Esophagus muscularis mucosa (tissue), 4 donors: ENCODE measurements at regions not wholly inside any gene's neighbourhood (a gene's known extent, or its start where the extent isn't known, plus 50 kb on each side); places are given as distances from the start of the nearest gene placed in this dataset.
"Not testable (repeated sequence)": the region's sequence is repeated elsewhere in the genome, so short reads cannot be mapped to it uniquely, and the experiment has no call there.

Experiments
- DNase-seq: peaks from one replicate; pipeline ENCODE4 v3.0.0-alpha.2; 2017; ENCODE audit errors: extremely low spot score
- H3K27ac ChIP-seq, 4 donors: fragments of 200-600 bp; sonication (generic); replicated peaks in 1 of 4; 1 replicate in 3 of 4; 2 replicates in 1 of 4; pipeline ENCODE4 v1.5.1; 2016 to 2019; ENCODE audit warnings: mild to moderate bottlenecking in 1 of 4
- H3K27me3 ChIP-seq, 4 donors: fragments of 200-600 bp; sonication (generic); one replicate each; pipeline versions ENCODE4 v1.5.1 to v1.6.0; 2016 to 2019
- H3K36me3 ChIP-seq, 4 donors: fragments of 200-600 bp; sonication (generic); one replicate each; pipeline ENCODE4 v1.5.1; 2016 to 2019
- H3K4me1 ChIP-seq, 4 donors: fragments of 200-600 bp; sonication (generic); one replicate each; pipeline ENCODE4 v1.5.1; 2016 to 2019
- H3K4me3 ChIP-seq, 4 donors: fragments of 200-600 bp; sonication (generic); 1 replicate in 2 of 4; 2 replicates in 2 of 4; pipeline ENCODE4 v1.5.1; 2016 to 2019; ENCODE audit warnings: mild to moderate bottlenecking in 4 of 4, moderate library complexity in 1 of 4
- H3K9me3 ChIP-seq, 4 donors: fragments of 200-600 bp; sonication (generic); 1 replicate in 3 of 4; 2 replicates in 1 of 4; pipeline ENCODE4 v1.5.1; 2016 to 2019
- EP300 ChIP-seq: sonication (generic); formaldehyde crosslinking; IDR thresholded peaks from one replicate; pipeline ENCODE4 v1.6.1; 2017; ENCODE audit warnings: antibody characterized with exemption
- POLR2A ChIP-seq: fragments of 450-650 bp; IDR thresholded peaks from one replicate; pipeline ENCODE4 v1.6.1; 2017; ENCODE audit warnings: antibody characterized with exemption, moderate library complexity, mild to moderate bottlenecking, low read depth
- POLR2AphosphoS5 ChIP-seq, 2 donors: sonication (generic); formaldehyde crosslinking; IDR thresholded peaks; one replicate each; pipeline ENCODE4 v1.6.1; 2017; ENCODE audit warnings: antibody characterized with exemption in 2 of 2
- WGBS: methylation state at CpG from one replicate; pipeline ENCODE4 v1.1.5; 2018; 5-methylcytosine and 5-hydroxymethylcytosine counted together
- intact Hi-C: fragments of 100-400 bp; cut with DNase I; formaldehyde crosslinking; loops from one replicate; pipeline ENCODE4 v1.15.1; 2023
- TF ChIP-seq, protein P1 (sequence below), 3 experiments: fragments of 200-600 bp in 2 of 3; fragments of 450-650 bp in 1 of 3; sonication (generic) in 2 of 3; IDR thresholded peaks; one replicate each; pipeline ENCODE4 v1.5.1; 2017 to 2019; ENCODE audit warnings: antibody characterized with exemption in 3 of 3, mild to moderate bottlenecking in 2 of 3, moderate library complexity in 1 of 3

DNA sequence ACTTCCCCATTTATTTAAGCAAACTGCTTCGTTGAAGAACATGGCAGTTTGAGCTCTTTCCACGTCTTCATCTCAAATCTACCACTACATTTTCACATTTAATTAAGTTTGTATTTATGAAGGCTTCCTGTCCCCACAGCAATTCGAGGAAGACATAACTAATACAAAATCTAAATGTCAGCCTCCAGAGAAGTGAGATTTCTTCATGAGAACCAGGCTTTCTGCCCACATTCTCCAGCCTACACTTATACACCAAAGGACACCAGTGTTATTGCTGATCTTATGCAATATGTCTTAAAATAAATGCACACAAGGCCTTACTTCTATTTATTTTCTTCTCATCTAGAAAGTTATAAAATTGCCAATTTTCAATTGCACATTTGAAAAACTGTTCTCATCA is 1209.3 kb upstream of the FAM98A start:
- DNase-seq = no peak
- Histone ChIP-seq H3K36me3 (no peaks in the 10 kb centered on the region), H3K4me3 (no peak overlapping the region), H3K4me1 (no peaks in the 10 kb centered on the region), H3K27me3 (no peaks in the 10 kb centered on the region), H3K9me3 (no peaks in the 10 kb centered on the region), H3K27ac (no peak overlapping the region)
- TF ChIP-seq, protein P1, sequence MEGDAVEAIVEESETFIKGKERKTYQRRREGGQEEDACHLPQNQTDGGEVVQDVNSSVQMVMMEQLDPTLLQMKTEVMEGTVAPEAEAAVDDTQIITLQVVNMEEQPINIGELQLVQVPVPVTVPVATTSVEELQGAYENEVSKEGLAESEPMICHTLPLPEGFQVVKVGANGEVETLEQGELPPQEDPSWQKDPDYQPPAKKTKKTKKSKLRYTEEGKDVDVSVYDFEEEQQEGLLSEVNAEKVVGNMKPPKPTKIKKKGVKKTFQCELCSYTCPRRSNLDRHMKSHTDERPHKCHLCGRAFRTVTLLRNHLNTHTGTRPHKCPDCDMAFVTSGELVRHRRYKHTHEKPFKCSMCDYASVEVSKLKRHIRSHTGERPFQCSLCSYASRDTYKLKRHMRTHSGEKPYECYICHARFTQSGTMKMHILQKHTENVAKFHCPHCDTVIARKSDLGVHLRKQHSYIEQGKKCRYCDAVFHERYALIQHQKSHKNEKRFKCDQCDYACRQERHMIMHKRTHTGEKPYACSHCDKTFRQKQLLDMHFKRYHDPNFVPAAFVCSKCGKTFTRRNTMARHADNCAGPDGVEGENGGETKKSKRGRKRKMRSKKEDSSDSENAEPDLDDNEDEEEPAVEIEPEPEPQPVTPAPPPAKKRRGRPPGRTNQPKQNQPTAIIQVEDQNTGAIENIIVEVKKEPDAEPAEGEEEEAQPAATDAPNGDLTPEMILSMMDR (IDR thresholded peaks at IDR 0.05) = no peak
- TF ChIP-seq POLR2A (no peak), POLR2AphosphoS5 (IDR thresholded peaks at IDR 0.05) (no peak), EP300 (no peak)
- 62% methylated on average over 3 of the region's 3 CpGs for WGBS
- intact Hi-C loops = no loop called here

DNA sequence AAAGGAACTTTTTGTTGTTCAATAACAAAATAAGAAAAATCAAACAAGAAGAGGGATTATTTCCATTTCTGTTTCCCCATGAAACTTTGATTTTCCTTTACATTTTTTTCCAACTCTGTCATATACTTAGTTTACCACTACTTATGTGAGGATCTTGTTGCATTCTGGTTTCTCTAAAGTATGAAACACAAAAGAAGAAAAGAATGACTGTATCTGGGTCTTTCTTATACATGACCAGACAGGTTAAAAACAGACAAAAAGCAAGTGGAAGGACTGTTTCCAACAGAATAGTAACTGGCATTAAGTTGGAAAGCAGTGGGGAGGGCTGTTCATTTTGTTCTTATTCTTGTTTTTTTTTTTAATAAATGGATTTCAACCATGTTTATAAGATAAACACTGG is 1207.8 kb upstream of the FAM98A start:
- Histone ChIP-seq H3K36me3 (no peaks in the 10 kb centered on the region), H3K27ac (no peak overlapping the region), H3K4me3 (no peak overlapping the region), H3K4me1 (no peaks in the 10 kb centered on the region), H3K9me3 (no peaks in the 10 kb centered on the region), H3K27me3 (no peaks in the 10 kb centered on the region)
- TF ChIP-seq POLR2AphosphoS5 (IDR thresholded peaks at IDR 0.05) (no peak), EP300 (no peak), POLR2A (no peak)
- TF ChIP-seq, protein P1 (IDR thresholded peaks at IDR 0.05) = no peak
- intact Hi-C loops = no loop called here
- no peak for DNase-seq

DNA sequence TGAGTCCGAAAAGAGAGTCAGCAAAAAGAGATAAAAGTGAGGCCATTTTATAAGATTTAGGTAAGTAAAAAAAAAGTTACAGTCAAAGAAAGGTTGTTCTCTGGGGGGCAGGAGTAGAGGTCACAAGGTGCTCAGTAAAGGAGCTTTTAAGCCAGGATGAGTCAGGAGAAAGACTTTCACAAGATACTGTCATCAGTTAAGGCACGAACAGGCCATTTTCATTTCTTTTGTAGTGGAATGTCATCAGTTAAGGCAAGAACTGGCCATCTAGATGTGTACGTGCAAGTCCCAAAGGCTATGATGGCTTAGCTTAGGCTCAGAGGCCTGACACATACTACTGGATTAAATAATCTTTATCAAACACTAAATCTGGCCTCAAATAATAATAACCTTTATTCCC is 1207.3 kb upstream of the FAM98A start:
- Histone ChIP-seq H3K9me3 (no peaks in the 10 kb centered on the region), H3K27ac (no peak overlapping the region), H3K36me3 (no peaks in the 10 kb centered on the region), H3K4me1 (no peaks in the 10 kb centered on the region), H3K27me3 (no peaks in the 10 kb centered on the region), H3K4me3 (no peak overlapping the region)
- no peak for DNase-seq
- TF ChIP-seq POLR2AphosphoS5 (IDR thresholded peaks at IDR 0.05) (no peak), POLR2A (no peak), EP300 (no peak)
- TF ChIP-seq, protein P1 (IDR thresholded peaks at IDR 0.05) = no peak
- 92% methylated on average over 3 of the region's 3 CpGs for WGBS
- intact Hi-C loops = no loop called here

GRCh38 chr2:34799556-34799955 is 1200.5 kb upstream of the FAM98A start:
- Histone ChIP-seq H3K27me3 (no peaks in the 10 kb centered on the region), H3K36me3 (no peaks in the 10 kb centered on the region), H3K9me3 (no peaks in the 10 kb centered on the region), H3K4me1 (no peaks in the 10 kb centered on the region), H3K4me3 (no peak overlapping the region), H3K27ac (no peak overlapping the region)
- TF ChIP-seq POLR2AphosphoS5 (IDR thresholded peaks at IDR 0.05) (no peak), EP300 (no peak), POLR2A (no peak)
- TF ChIP-seq, protein P1 (IDR thresholded peaks at IDR 0.05) = no peak
- no peak for DNase-seq
- intact Hi-C loops = no loop called here

GRCh38 chr2:34795586-34795985 is 1196.5 kb upstream of the FAM98A start:
- WGBS = 76% methylated on average over 5 of the region's 5 CpGs

More at GRCh38 chr2:34795586-34795985, 1196.5 kb upstream of the FAM98A start:
- H3K4me1 ChIP-seq, H3K27me3 ChIP-seq, intact Hi-C loops, H3K9me3 ChIP-seq, H3K36me3 ChIP-seq, H3K27ac ChIP-seq, H3K4me3 ChIP-seq, DNase-seq: not testable (repeated sequence)
